ENCODE measurements at regions not wholly inside any gene's neighbourhood (a gene's known extent, or its start where the extent isn't known, plus 50 kb on each side); places are given as distances from the start of the nearest gene placed in this dataset.
"Not testable (repeated sequence)": the region's sequence is repeated elsewhere in the genome, so short reads cannot be mapped to it uniquely, and the experiment has no call there.

GRCh38 chr5:17846496-17846895 is 212.2 kb downstream of the TAF11L14 start:
- Mint-ChIP-seq H3K36me3 (ENCODE audit: insufficient read depth in 2 of 2) (no peaks in the 10 kb centered on the region), H3K27me3 (ENCODE audit: low read depth) (no peaks in the 10 kb centered on the region), H3K9me3 (peaks cover 4 to 12% of the 10 kb centered on the region in 2 donors), H3K27ac (no peak overlapping the region), H3K4me1 (ENCODE audit: low read depth) (no peaks in the 10 kb centered on the region), H3K4me3 (no peak overlapping the region)
- DNase-seq (no peak), ATAC-seq (replicated peaks in 1 of 2) (no peak)

- Mint-ChIP-seq H3K27ac (no peak overlapping the region), H3K27me3 (ENCODE audit: low read depth) (no peaks in the 10 kb centered on the region), H3K9me3 (peaks cover 2 to 8% of the 10 kb centered on the region in 2 donors), H3K36me3 (ENCODE audit: insufficient read depth in 2 of 2) (no peaks in the 10 kb centered on the region), H3K4me3 (no peak overlapping the region), H3K4me1 (ENCODE audit: low read depth) (no peaks in the 10 kb centered on the region)
- ATAC-seq (replicated peaks in 1 of 2) (no peak), DNase-seq (no peak)
Observed at GRCh38 chr5:17847286-17847685, 213.0 kb downstream of the TAF11L14 start.

GRCh38 chr5:17852111-17852510 is 217.9 kb downstream of the TAF11L14 start:
- DNase-seq = no peak

GRCh38 chr5:17852740-17853139 is 218.5 kb downstream of the TAF11L14 start:
- no peaks in the 10 kb centered on the region for H3K27me3 Mint-ChIP-seq (ENCODE audit: low read depth)
- H3K36me3 Mint-ChIP-seq (ENCODE audit: insufficient read depth in 2 of 2) = no peaks in the 10 kb centered on the region
- H3K4me3 Mint-ChIP-seq = no peak overlapping the region
- ATAC-seq (replicated peaks in 1 of 2) (no peak), DNase-seq (no peak)
- no peak overlapping the region for H3K27ac Mint-ChIP-seq
- peaks cover 2 to 7% of the 10 kb centered on the region in 2 donors for H3K9me3 Mint-ChIP-seq
- no peaks in the 10 kb centered on the region for H3K4me1 Mint-ChIP-seq (ENCODE audit: low read depth)

More at GRCh38 chr5:17852111-17852510, 217.9 kb downstream of the TAF11L14 start:
- Mint-ChIP-seq H3K9me3 (peaks cover 2 to 3% of the 10 kb centered on the region in 2 donors), H3K27me3 (ENCODE audit: low read depth) (no peaks in the 10 kb centered on the region), H3K36me3 (ENCODE audit: insufficient read depth in 2 of 2) (no peaks in the 10 kb centered on the region), H3K4me3 (no peak overlapping the region), H3K4me1 (ENCODE audit: low read depth) (no peaks in the 10 kb centered on the region), H3K27ac (no peak overlapping the region)
- ATAC-seq (replicated peaks in 1 of 2) = no peak

GRCh38 chr5:17854901-17855300 is 220.6 kb downstream of the TAF11L14 start:
- H3K9me3 Mint-ChIP-seq = peaks cover 9 to 12% of the 10 kb centered on the region in 2 donors
- H3K27ac Mint-ChIP-seq = no peak overlapping the region

GRCh38 chr5:17860660-17861315 is 226.5 kb downstream of the TAF11L14 start:
- ATAC-seq (replicated peaks in 1 of 2) = no peak
- Mint-ChIP-seq H3K27me3 (ENCODE audit: low read depth) (no peaks in the 10 kb centered on the region), H3K4me1 (ENCODE audit: low read depth) (no peaks in the 10 kb centered on the region), H3K9me3 (peaks cover 24 to 25% of the 10 kb centered on the region in 2 donors), H3K36me3 (ENCODE audit: insufficient read depth in 2 of 2) (peaks cover 0 to 9% of the 10 kb centered on the region in 2 donors), H3K27ac (no peak overlapping the region), H3K4me3 (no peak overlapping the region)
- DNase-seq = no peak

More at GRCh38 chr5:17854901-17855300, 220.6 kb downstream of the TAF11L14 start:
- peaks cover 0 to 2% of the 10 kb centered on the region in 2 donors for H3K36me3 Mint-ChIP-seq (ENCODE audit: insufficient read depth in 2 of 2)
- no peak for DNase-seq
- ATAC-seq (replicated peaks in 1 of 2) = no peak
- H3K4me3 Mint-ChIP-seq = no peak overlapping the region
- H3K4me1 Mint-ChIP-seq (ENCODE audit: low read depth) = no peaks in the 10 kb centered on the region
- H3K27me3 Mint-ChIP-seq (ENCODE audit: low read depth) = no peaks in the 10 kb centered on the region

- not testable (repeated sequence) for ATAC-seq (replicated peaks in 1 of 2); H3K27ac Mint-ChIP-seq; DNase-seq; H3K36me3 Mint-ChIP-seq (ENCODE audit: insufficient read depth in 2 of 2); H3K4me3 Mint-ChIP-seq; H3K4me1 Mint-ChIP-seq (ENCODE audit: low read depth); H3K27me3 Mint-ChIP-seq (ENCODE audit: low read depth)
- peaks cover 20 to 29% of the 10 kb centered on the region in 2 donors for H3K9me3 Mint-ChIP-seq
Observed at GRCh38 chr5:17864903-17865302, 230.6 kb downstream of the TAF11L14 start.

GRCh38 chr5:17865966-17866365 is 231.7 kb downstream of the TAF11L14 start:
- not testable (repeated sequence) for H3K4me3 Mint-ChIP-seq; H3K27me3 Mint-ChIP-seq (ENCODE audit: low read depth); H3K36me3 Mint-ChIP-seq (ENCODE audit: insufficient read depth in 2 of 2); ATAC-seq (replicated peaks in 1 of 2); H3K4me1 Mint-ChIP-seq (ENCODE audit: low read depth); H3K27ac Mint-ChIP-seq; DNase-seq
- H3K9me3 Mint-ChIP-seq = peaks cover 20 to 29% of the 10 kb centered on the region in 2 donors

- Mint-ChIP-seq H3K27me3 (ENCODE audit: low read depth) (no peaks in the 10 kb centered on the region), H3K4me3 (no peak overlapping the region), H3K9me3 (peaks cover 12 to 18% of the 10 kb centered on the region in 2 donors), H3K27ac (no peak overlapping the region), H3K36me3 (ENCODE audit: insufficient read depth in 2 of 2) (no peaks in the 10 kb centered on the region), H3K4me1 (ENCODE audit: low read depth) (no peaks in the 10 kb centered on the region)
- DNase-seq (no peak), ATAC-seq (replicated peaks in 1 of 2) (no peak)
Observed at GRCh38 chr5:17872204-17872603, 237.9 kb downstream of the TAF11L14 start.

- no peak overlapping the region for H3K4me3 Mint-ChIP-seq
- ATAC-seq (replicated peaks in 1 of 2) (no peak), DNase-seq (no peak)
- no peaks in the 10 kb centered on the region for H3K36me3 Mint-ChIP-seq (ENCODE audit: insufficient read depth in 2 of 2)
- H3K4me1 Mint-ChIP-seq (ENCODE audit: low read depth) = no peaks in the 10 kb centered on the region
- no peak overlapping the region for H3K27ac Mint-ChIP-seq
- H3K27me3 Mint-ChIP-seq (ENCODE audit: low read depth) = no peaks in the 10 kb centered on the region
- H3K9me3 Mint-ChIP-seq = peaks cover 10 to 15% of the 10 kb centered on the region in 2 donors
Observed at GRCh38 chr5:17878541-17878940, 244.3 kb downstream of the TAF11L14 start.

- Mint-ChIP-seq H3K4me3 (no peak overlapping the region), H3K4me1 (ENCODE audit: low read depth) (no peaks in the 10 kb centered on the region), H3K9me3 (peaks cover 10 to 15% of the 10 kb centered on the region in 2 donors), H3K27ac (no peak overlapping the region), H3K36me3 (ENCODE audit: insufficient read depth in 2 of 2) (no peaks in the 10 kb centered on the region), H3K27me3 (ENCODE audit: low read depth) (no peaks in the 10 kb centered on the region)
- ATAC-seq (replicated peaks in 1 of 2) (no peak), DNase-seq (no peak)
Observed at GRCh38 chr5:17879276-17879675, 245.0 kb downstream of the TAF11L14 start.

GRCh38 chr5:17880869-17881268 is 246.6 kb downstream of the TAF11L14 start:
- Mint-ChIP-seq H3K36me3 (ENCODE audit: insufficient read depth in 2 of 2) (peaks cover 0 to 3% of the 10 kb centered on the region in 2 donors), H3K27me3 (ENCODE audit: low read depth) (no peaks in the 10 kb centered on the region), H3K4me1 (ENCODE audit: low read depth) (no peaks in the 10 kb centered on the region), H3K9me3 (peaks cover 0 to 15% of the 10 kb centered on the region in 2 donors), H3K27ac (no peak overlapping the region), H3K4me3 (no peak overlapping the region)
- ATAC-seq (replicated peaks in 1 of 2) (no peak), DNase-seq (no peak)

GRCh38 chr5:17882760-17883488 is 248.7 kb downstream of the TAF11L14 start:
- DNase-seq (no peak), ATAC-seq (replicated peaks in 1 of 2) (no peak)
- no peaks in the 10 kb centered on the region for H3K4me1 Mint-ChIP-seq (ENCODE audit: low read depth)
- H3K36me3 Mint-ChIP-seq (ENCODE audit: insufficient read depth in 2 of 2) = peaks cover 0 to 5% of the 10 kb centered on the region in 2 donors
- no peak overlapping the region for H3K4me3 Mint-ChIP-seq
- peaks cover 3 to 16% of the 10 kb centered on the region in 2 donors for H3K9me3 Mint-ChIP-seq
- H3K27ac Mint-ChIP-seq = no peak overlapping the region
- H3K27me3 Mint-ChIP-seq (ENCODE audit: low read depth) = no peaks in the 10 kb centered on the region

Data from activated T-cell treated with anti-CD3 and anti-CD28 coated beads, Interleukin-2, amount 50 U/mL, for 72 hours (primary cell).